A549 (cell line): ENCODE measurements at regions not wholly inside any gene's neighbourhood (a gene's known extent, or its start where the extent isn't known, plus 50 kb on each side); places are given as distances from the start of the nearest gene placed in this dataset.

Experiments
- ATAC-seq, 2 experiments: fragments of 200-7000 bp in 1 of 2; fragments of >200 bp in 1 of 2; cut with Nextera tagmentation in 1 of 2; cut with Tn5 transposase in 1 of 2; 3 replicates each; pipeline versions ENCODE4 v1.8.0 to v1.9.1; 2018 to 2020; ENCODE audit warnings: mild to moderate bottlenecking in 1 of 2, moderate library complexity in 1 of 2
- CTCF ChIA-PET: fragments of 300-600 bp; sonication (Branson Sonifier 250); formaldehyde crosslinking; extraction: SDS; loops from one replicate; lab custom pipeline; 2021; ENCODE audit warnings: antibody characterized with exemption, inconsistent platforms; lab: Yijun Ruan, JAX
- POLR2A ChIA-PET: fragments of 350-600 bp; formaldehyde crosslinking; extraction: SDS; loops from one replicate; lab custom pipeline; 2021; ENCODE audit warnings: antibody characterized with exemption, inconsistent platforms; lab: Yijun Ruan, JAX
- DNase-seq, 2 experiments: peaks; one replicate each; pipeline versions ENCODE4 v3.0.0 to v3.0.0-alpha.2; 2011 to 2016; ENCODE audit warnings: low read depth in 1 of 2, low spot score in 1 of 2
- FAIRE-seq: peaks from 2 replicates; lab custom pipeline; 2011; peaks lifted over from hg19 to GRCh38; lab: Jason Lieb, UNC
- H3K27ac ChIP-seq, 2 experiments: fragments of >200 bp; sonication (Bioruptor Twin); formaldehyde crosslinking; 3 replicates each; pipeline ENCODE4 v1.5.1; 2016 to 2017
- H3K4me1 ChIP-seq: fragments of >200 bp; sonication (Bioruptor Twin); formaldehyde crosslinking; 3 replicates; pipeline ENCODE4 v1.6.1; 2016
- H3K4me2 ChIP-seq: fragments of >200 bp; sonication (Bioruptor Twin); formaldehyde crosslinking; 3 replicates; pipeline ENCODE4 v1.6.1; 2016
- H3K4me3 ChIP-seq: fragments of >200 bp; sonication (Bioruptor Twin); formaldehyde crosslinking; 3 replicates; pipeline ENCODE4 v1.5.1; 2016
- H3K9me3 ChIP-seq: fragments of >200 bp; sonication (Bioruptor Twin); formaldehyde crosslinking; 3 replicates; pipeline ENCODE4 v1.6.1; 2016
- BHLHE40 ChIP-seq: IDR thresholded peaks from 2 replicates; pipeline ENCODE4 v1.6.1; 2012; ENCODE audit warnings: low read depth, low read length, inconsistent platforms
- CEBPB ChIP-seq, 2 experiments: fragments of >200 bp in 1 of 2; sonication (Bioruptor Twin) in 1 of 2; formaldehyde crosslinking in 1 of 2; IDR thresholded peaks; 2 replicates each; pipeline ENCODE4 v1.6.1; 2012 to 2016
- EP300 ChIP-seq, 2 experiments: fragments of >200 bp; sonication (Bioruptor Twin); formaldehyde crosslinking; IDR thresholded peaks; 2 replicates in 1 of 2; 3 replicates in 1 of 2; pipeline ENCODE4 v1.6.1; 2016 to 2017
- ESRRA ChIP-seq: fragments of 150-350 bp; IDR thresholded peaks from 2 replicates; pipeline ENCODE4 v1.6.1; 2014; ENCODE audit warnings: mild to moderate bottlenecking, low read length, borderline replicate concordance
- FOSL2 ChIP-seq, 2 experiments: fragments of 450-650 bp in 1 of 2; fragments of >200 bp in 1 of 2; sonication (Bioruptor Twin) in 1 of 2; formaldehyde crosslinking; IDR thresholded peaks; 2 replicates each; pipeline versions ENCODE4 v1.5.0 to v1.6.1; 2016 to 2020; ENCODE audit warnings: mild to moderate bottlenecking in 1 of 2, moderate library complexity in 1 of 2
- HEYL ChIP-seq: fragments of 250-450 bp; sonication (Bioruptor Pico); IDR thresholded peaks from 2 replicates; pipeline ENCODE4 v1.8.0; 2021; ENCODE audit warnings: mild to moderate bottlenecking, moderate library complexity
- HOXB5 ChIP-seq: fragments of 250-450 bp; sonication (Bioruptor Pico); IDR thresholded peaks from 2 replicates; pipeline ENCODE4 v1.5.0; 2020; ENCODE audit warnings: mild to moderate bottlenecking, moderate library complexity
- JUN ChIP-seq, 2 experiments: fragments of >200 bp; sonication (Bioruptor Twin); formaldehyde crosslinking; IDR thresholded peaks; 2 replicates in 1 of 2; 3 replicates in 1 of 2; pipeline ENCODE4 v1.6.1; 2016 to 2017
- MAFK ChIP-seq: fragments of 450-650 bp; IDR thresholded peaks from 2 replicates; pipeline ENCODE4 v1.6.1; 2014; ENCODE audit not compliant: partially characterized antibody
- NFE2L2 ChIP-seq: fragments of 150-350 bp; conservative IDR thresholded peaks from 2 replicates; pipeline ENCODE4 v1.6.1; 2014; ENCODE audit warnings: low read length
- NR3C1 ChIP-seq: fragments of >200 bp; sonication (Bioruptor Twin); formaldehyde crosslinking; IDR thresholded peaks from 3 replicates; pipeline ENCODE4 v1.6.1; 2017
- RARB ChIP-seq: fragments of 250-450 bp; sonication (Bioruptor Pico); IDR thresholded peaks from 2 replicates; pipeline ENCODE4 v1.8.0; 2021; ENCODE audit warnings: mild to moderate bottlenecking, moderate library complexity
- SMC3 ChIP-seq: fragments of >200 bp; sonication (Bioruptor Twin); formaldehyde crosslinking; IDR thresholded peaks from 3 replicates; pipeline ENCODE4 v1.6.1; 2018; ENCODE audit warnings: inconsistent platforms
- SREBF2 ChIP-seq: fragments of 450-650 bp; IDR thresholded peaks from 2 replicates; pipeline ENCODE4 v1.6.1; 2014; ENCODE audit warnings: mild to moderate bottlenecking, moderate library complexity
- WGBS: methylation state at CpG from one replicate; pipeline ENCODE4 v1.1.6; 2017; ENCODE audit errors: missing lambda C conversion rate; 5-methylcytosine and 5-hydroxymethylcytosine counted together
- TF ChIP-seq, protein P1 (sequence below): fragments of >200 bp; sonication (Bioruptor Twin); formaldehyde crosslinking; IDR thresholded peaks from 3 replicates; pipeline ENCODE4 v1.6.1; 2016
- TF ChIP-seq, protein P2 (sequence below): fragments of 450-650 bp; IDR thresholded peaks from 2 replicates; pipeline ENCODE4 v1.6.1; 2014; ENCODE audit warnings: antibody characterized with exemption
- TF ChIP-seq, protein P3 (sequence below): fragments of >200 bp; sonication (Bioruptor Twin); formaldehyde crosslinking; IDR thresholded peaks from 2 replicates; pipeline ENCODE4 v1.6.1; 2016
- TF ChIP-seq, protein P4 (sequence below): fragments of 250-450 bp; sonication (Bioruptor Pico); IDR thresholded peaks from 2 replicates; pipeline ENCODE4 v1.5.0; 2020; ENCODE audit warnings: low read depth, mild to moderate bottlenecking, moderate library complexity
- TF ChIP-seq, protein P5 (sequence below): IDR thresholded peaks from 2 replicates; pipeline ENCODE4 v1.6.1; 2012
- TF ChIP-seq, protein P6 (sequence below): fragments of 150-350 bp; IDR thresholded peaks from 2 replicates; pipeline ENCODE4 v1.6.1; 2014; ENCODE audit warnings: low read depth, mild to moderate bottlenecking, low read length
- TF ChIP-seq, protein P7 (sequence below): fragments of 250-450 bp; sonication (Bioruptor Pico); IDR thresholded peaks from 2 replicates; pipeline ENCODE4 v1.5.0; 2021; ENCODE audit warnings: mild to moderate bottlenecking, moderate library complexity, borderline replicate concordance

DNA sequence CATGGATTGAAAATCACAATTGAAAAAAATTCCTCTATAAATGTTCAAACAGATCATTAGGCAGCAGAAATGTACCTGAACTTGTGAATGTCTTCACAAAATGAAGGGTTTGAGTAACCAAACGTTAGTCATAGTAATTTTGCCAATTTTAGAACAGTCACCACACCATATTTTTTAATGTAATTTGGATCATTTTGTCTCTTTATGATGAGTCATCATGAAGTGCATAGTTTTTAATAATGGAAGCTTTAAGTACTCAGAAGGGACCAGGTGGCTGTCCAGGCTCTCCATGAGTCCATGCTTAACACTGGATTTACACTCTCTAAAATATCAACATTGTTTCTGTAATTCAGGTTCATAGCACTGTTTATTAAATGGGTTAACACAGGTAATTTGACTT is 219.2 kb downstream of the ETV1 start:
- ChIA-PET POLR2A (no interaction called here), CTCF (no interaction called here)
- Histone ChIP-seq H3K27ac (no peak overlapping the region), H3K4me1 (no peaks in the 10 kb centered on the region), H3K4me2 (no peak overlapping the region), H3K4me3 (no peak overlapping the region), H3K9me3 (no peaks in the 10 kb centered on the region)
- 2% methylated on average over 1 of the region's 1 CpG for WGBS
- no peak for ATAC-seq
- FAIRE-seq = no peak
- TF ChIP-seq HEYL (CRISPR knock-in tag) (no peak), MAFK (peak; percentile 70), RARB (CRISPR knock-in tag) (no peak), SREBF2 (no peak), HOXB5 (CRISPR knock-in tag) (no peak), NR3C1 (no peak), FOSL2 (IDR thresholded peaks at IDR 0.05) (no peak), FOSL2 (CRISPR knock-in tag; IDR thresholded peaks at IDR 0.05) (peak; percentile 68; the same call in 1 of the 2 replicates), NFE2L2 (peak; percentile 61; the same call in 1 of the 2 replicates), BHLHE40 (no peak)
- TF ChIP-seq, protein P1, sequence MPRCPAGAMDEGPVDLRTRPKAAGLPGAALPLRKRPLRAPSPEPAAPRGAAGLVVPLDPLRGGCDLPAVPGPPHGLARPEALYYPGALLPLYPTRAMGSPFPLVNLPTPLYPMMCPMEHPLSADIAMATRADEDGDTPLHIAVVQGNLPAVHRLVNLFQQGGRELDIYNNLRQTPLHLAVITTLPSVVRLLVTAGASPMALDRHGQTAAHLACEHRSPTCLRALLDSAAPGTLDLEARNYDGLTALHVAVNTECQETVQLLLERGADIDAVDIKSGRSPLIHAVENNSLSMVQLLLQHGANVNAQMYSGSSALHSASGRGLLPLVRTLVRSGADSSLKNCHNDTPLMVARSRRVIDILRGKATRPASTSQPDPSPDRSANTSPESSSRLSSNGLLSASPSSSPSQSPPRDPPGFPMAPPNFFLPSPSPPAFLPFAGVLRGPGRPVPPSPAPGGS = no peak
- no peak for DNase-seq

DNA sequence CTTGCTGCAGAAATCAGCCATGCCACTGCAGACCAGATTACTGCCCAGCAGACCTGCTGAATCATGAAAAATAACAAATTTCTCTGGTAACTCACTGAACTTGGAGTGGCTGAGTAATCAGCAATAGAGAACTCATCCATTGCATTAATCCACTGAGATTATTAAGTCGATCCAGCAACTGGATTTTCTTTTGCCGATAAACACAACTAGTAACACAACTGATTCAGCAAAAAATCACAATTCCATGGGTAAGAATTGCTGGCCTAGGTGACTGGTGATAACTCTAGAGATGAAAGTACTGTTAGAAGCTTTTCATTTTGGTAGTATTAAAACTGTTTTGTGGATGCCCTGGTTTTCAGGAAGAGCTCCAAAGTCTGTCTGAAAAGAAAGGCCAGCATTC is 214.5 kb downstream of the ETV1 start:
- H3K4me3 ChIP-seq = no peak overlapping the region
- ChIA-PET CTCF (no interaction called here), POLR2A (no interaction called here)
- DNase-seq = no peak
- no peaks in the 10 kb centered on the region for H3K4me1 ChIP-seq
- TF ChIP-seq BHLHE40 (no peak), JUN (IDR thresholded peaks at IDR 0.05) (no peak), ESRRA (no peak), EP300 (IDR thresholded peaks at IDR 0.05) (no peak), CEBPB (IDR thresholded peaks at IDR 0.05) (no peak), RARB (CRISPR knock-in tag) (no peak), SMC3 (no peak)
- TF ChIP-seq, protein P2, sequence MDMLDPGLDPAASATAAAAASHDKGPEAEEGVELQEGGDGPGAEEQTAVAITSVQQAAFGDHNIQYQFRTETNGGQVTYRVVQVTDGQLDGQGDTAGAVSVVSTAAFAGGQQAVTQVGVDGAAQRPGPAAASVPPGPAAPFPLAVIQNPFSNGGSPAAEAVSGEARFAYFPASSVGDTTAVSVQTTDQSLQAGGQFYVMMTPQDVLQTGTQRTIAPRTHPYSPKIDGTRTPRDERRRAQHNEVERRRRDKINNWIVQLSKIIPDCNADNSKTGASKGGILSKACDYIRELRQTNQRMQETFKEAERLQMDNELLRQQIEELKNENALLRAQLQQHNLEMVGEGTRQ = no peak
- TF ChIP-seq, protein P3, sequence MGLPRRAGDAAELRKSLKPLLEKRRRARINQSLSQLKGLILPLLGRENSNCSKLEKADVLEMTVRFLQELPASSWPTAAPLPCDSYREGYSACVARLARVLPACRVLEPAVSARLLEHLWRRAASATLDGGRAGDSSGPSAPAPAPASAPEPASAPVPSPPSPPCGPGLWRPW = no peak
- TF ChIP-seq, protein P4, sequence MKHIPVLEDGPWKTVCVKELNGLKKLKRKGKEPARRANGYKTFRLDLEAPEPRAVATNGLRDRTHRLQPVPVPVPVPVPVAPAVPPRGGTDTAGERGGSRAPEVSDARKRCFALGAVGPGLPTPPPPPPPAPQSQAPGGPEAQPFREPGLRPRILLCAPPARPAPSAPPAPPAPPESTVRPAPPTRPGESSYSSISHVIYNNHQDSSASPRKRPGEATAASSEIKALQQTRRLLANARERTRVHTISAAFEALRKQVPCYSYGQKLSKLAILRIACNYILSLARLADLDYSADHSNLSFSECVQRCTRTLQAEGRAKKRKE (CRISPR knock-in tag) = no peak
- TF ChIP-seq, protein P5, sequence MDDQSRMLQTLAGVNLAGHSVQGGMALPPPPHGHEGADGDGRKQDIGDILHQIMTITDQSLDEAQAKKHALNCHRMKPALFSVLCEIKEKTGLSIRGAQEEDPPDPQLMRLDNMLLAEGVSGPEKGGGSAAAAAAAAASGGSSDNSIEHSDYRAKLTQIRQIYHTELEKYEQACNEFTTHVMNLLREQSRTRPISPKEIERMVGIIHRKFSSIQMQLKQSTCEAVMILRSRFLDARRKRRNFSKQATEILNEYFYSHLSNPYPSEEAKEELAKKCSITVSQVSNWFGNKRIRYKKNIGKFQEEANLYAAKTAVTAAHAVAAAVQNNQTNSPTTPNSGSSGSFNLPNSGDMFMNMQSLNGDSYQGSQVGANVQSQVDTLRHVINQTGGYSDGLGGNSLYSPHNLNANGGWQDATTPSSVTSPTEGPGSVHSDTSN = no peak
- TF ChIP-seq, protein P6, sequence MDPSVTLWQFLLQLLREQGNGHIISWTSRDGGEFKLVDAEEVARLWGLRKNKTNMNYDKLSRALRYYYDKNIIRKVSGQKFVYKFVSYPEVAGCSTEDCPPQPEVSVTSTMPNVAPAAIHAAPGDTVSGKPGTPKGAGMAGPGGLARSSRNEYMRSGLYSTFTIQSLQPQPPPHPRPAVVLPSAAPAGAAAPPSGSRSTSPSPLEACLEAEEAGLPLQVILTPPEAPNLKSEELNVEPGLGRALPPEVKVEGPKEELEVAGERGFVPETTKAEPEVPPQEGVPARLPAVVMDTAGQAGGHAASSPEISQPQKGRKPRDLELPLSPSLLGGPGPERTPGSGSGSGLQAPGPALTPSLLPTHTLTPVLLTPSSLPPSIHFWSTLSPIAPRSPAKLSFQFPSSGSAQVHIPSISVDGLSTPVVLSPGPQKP = no peak
- TF ChIP-seq, protein P7, sequence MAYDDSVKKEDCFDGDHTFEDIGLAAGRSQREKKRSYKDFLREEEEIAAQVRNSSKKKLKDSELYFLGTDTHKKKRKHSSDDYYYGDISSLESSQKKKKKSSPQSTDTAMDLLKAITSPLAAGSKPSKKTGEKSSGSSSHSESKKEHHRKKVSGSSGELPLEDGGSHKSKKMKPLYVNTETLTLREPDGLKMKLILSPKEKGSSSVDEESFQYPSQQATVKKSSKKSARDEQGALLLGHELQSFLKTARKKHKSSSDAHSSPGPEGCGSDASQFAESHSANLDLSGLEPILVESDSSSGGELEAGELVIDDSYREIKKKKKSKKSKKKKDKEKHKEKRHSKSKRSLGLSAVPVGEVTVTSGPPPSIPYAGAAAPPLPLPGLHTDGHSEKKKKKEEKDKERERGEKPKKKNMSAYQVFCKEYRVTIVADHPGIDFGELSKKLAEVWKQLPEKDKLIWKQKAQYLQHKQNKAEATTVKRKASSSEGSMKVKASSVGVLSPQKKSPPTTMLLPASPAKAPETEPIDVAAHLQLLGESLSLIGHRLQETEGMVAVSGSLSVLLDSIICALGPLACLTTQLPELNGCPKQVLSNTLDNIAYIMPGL (CRISPR knock-in tag) = no peak
- H3K9me3 ChIP-seq = no peaks in the 10 kb centered on the region
- WGBS = 53% methylated on average over 2 of the region's 2 CpGs
- H3K27ac ChIP-seq = no peak overlapping the region
- no peak for FAIRE-seq
- no peak for ATAC-seq
- H3K4me2 ChIP-seq = no peak overlapping the region
